ENCODE measurements at regions not wholly inside any gene's neighbourhood (a gene's known extent, or its start where the extent isn't known, plus 50 kb on each side); places are given as distances from the start of the nearest gene placed in this dataset.

DNA sequence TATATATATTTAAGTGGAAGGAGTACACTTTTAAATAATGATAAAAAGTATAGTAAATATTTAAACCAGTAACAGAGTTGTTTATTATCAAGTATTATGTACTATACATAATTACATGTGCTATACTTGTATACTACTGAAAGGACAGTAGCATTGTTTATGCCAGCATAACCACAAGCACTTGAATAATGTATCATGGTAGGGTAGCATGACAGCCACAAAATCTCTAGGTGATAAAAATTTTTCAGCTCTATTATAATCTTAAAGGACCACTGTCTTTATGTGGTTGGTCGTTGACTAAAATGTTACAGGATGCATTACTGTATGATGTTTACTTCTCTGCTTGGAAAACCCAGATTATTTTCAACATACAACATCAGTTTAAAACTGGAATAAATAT is 349.2 kb downstream of the CASP12 start:
- TF ChIP-seq ESRRA (CRISPR knock-in tag; IDR thresholded peaks at IDR 0.05; ENCODE audit: borderline replicate concordance) (no peak), NFATC4 (CRISPR knock-in tag; IDR thresholded peaks at IDR 0.05) (no peak), FOXP1 (CRISPR knock-in tag; IDR thresholded peaks at IDR 0.05; ENCODE audit: borderline replicate concordance) (no peak), IRF1 (CRISPR knock-in tag; IDR thresholded peaks at IDR 0.05) (no peak), STAT6 (CRISPR knock-in tag; conservative IDR thresholded peaks at IDR 0.05; ENCODE audit: low read depth) (no peak), ATF2 (CRISPR knock-in tag; IDR thresholded peaks at IDR 0.05; ENCODE audit: borderline replicate concordance, low read depth) (no peak), E2F5 (CRISPR knock-in tag; IDR thresholded peaks at IDR 0.05) (no peak), ZNF416 (CRISPR knock-in tag; IDR thresholded peaks at IDR 0.05) (no peak)
- TF ChIP-seq, protein P1, sequence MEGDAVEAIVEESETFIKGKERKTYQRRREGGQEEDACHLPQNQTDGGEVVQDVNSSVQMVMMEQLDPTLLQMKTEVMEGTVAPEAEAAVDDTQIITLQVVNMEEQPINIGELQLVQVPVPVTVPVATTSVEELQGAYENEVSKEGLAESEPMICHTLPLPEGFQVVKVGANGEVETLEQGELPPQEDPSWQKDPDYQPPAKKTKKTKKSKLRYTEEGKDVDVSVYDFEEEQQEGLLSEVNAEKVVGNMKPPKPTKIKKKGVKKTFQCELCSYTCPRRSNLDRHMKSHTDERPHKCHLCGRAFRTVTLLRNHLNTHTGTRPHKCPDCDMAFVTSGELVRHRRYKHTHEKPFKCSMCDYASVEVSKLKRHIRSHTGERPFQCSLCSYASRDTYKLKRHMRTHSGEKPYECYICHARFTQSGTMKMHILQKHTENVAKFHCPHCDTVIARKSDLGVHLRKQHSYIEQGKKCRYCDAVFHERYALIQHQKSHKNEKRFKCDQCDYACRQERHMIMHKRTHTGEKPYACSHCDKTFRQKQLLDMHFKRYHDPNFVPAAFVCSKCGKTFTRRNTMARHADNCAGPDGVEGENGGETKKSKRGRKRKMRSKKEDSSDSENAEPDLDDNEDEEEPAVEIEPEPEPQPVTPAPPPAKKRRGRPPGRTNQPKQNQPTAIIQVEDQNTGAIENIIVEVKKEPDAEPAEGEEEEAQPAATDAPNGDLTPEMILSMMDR (IDR thresholded peaks at IDR 0.05): no peak
